ENCODE measurements at regions not wholly inside any gene's neighbourhood (a gene's known extent, or its start where the extent isn't known, plus 50 kb on each side); places are given as distances from the start of the nearest gene placed in this dataset.
"Not testable (repeated sequence)": the region's sequence is repeated elsewhere in the genome, so short reads cannot be mapped to it uniquely, and the experiment has no call there.

GRCh38 chr20:55079917-55080316, 604.5 kb downstream of the DOK5 start:
- Mint-ChIP-seq H3K4me3 (ENCODE audit: unreplicated experiment) (no peak overlapping the region), H3K27ac (ENCODE audit: unreplicated experiment) (no peak overlapping the region), H3K9me3 (ENCODE audit: unreplicated experiment) (peaks cover 2% of the 10 kb centered on the region), H3K27me3 (ENCODE audit: unreplicated experiment) (no peaks in the 10 kb centered on the region), H3K4me1 (ENCODE audit: low read depth, unreplicated experiment) (no peaks in the 10 kb centered on the region), H3K36me3 (ENCODE audit: unreplicated experiment) (no peaks in the 10 kb centered on the region)
- TF ChIP-seq CTCF (IDR thresholded peaks at IDR 0.05; ENCODE audit: partially characterized antibody, unreplicated experiment), result no peak
- DNase-seq, result no peak

- H3K9me3 Mint-ChIP-seq (ENCODE audit: unreplicated experiment), result not testable (repeated sequence)
Observed at GRCh38 chr20:55074266-55074840, 599.0 kb downstream of the DOK5 start.

GRCh38 chr20:55070001-55070400, 594.6 kb downstream of the DOK5 start:
- Mint-ChIP-seq H3K9me3 (ENCODE audit: unreplicated experiment) (peaks cover 9% of the 10 kb centered on the region), H3K4me3 (ENCODE audit: unreplicated experiment) (no peak overlapping the region), H3K36me3 (ENCODE audit: unreplicated experiment) (peaks cover 6% of the 10 kb centered on the region), H3K27me3 (ENCODE audit: unreplicated experiment) (peaks cover 2% of the 10 kb centered on the region), H3K27ac (ENCODE audit: unreplicated experiment) (no peak overlapping the region), H3K4me1 (ENCODE audit: low read depth, unreplicated experiment) (no peaks in the 10 kb centered on the region)
- no peak for TF ChIP-seq CTCF (IDR thresholded peaks at IDR 0.05; ENCODE audit: partially characterized antibody, unreplicated experiment)
- DNase-seq, result no peak

More at GRCh38 chr20:55074266-55074840, 599.0 kb downstream of the DOK5 start:
- not testable (repeated sequence) for H3K4me3 Mint-ChIP-seq (ENCODE audit: unreplicated experiment); H3K27me3 Mint-ChIP-seq (ENCODE audit: unreplicated experiment); DNase-seq; H3K27ac Mint-ChIP-seq (ENCODE audit: unreplicated experiment); H3K4me1 Mint-ChIP-seq (ENCODE audit: low read depth, unreplicated experiment); H3K36me3 Mint-ChIP-seq (ENCODE audit: unreplicated experiment)

GRCh38 chr20:55067158-55067825, 591.9 kb downstream of the DOK5 start:
- H3K27me3 Mint-ChIP-seq (ENCODE audit: unreplicated experiment), result peaks cover 2% of the 10 kb centered on the region
- H3K4me1 Mint-ChIP-seq (ENCODE audit: low read depth, unreplicated experiment), result no peaks in the 10 kb centered on the region
- TF ChIP-seq CTCF (IDR thresholded peaks at IDR 0.05; ENCODE audit: partially characterized antibody, unreplicated experiment), result no peak
- no peak for DNase-seq
- peaks cover 12% of the 10 kb centered on the region for H3K36me3 Mint-ChIP-seq (ENCODE audit: unreplicated experiment)
- no peak overlapping the region for H3K27ac Mint-ChIP-seq (ENCODE audit: unreplicated experiment)
- peaks cover 10% of the 10 kb centered on the region for H3K9me3 Mint-ChIP-seq (ENCODE audit: unreplicated experiment)
- no peak overlapping the region for H3K4me3 Mint-ChIP-seq (ENCODE audit: unreplicated experiment)

- Mint-ChIP-seq H3K27me3 (ENCODE audit: unreplicated experiment) (no peaks in the 10 kb centered on the region), H3K4me3 (ENCODE audit: unreplicated experiment) (no peak overlapping the region), H3K4me1 (ENCODE audit: low read depth, unreplicated experiment) (no peaks in the 10 kb centered on the region), H3K36me3 (ENCODE audit: unreplicated experiment) (no peaks in the 10 kb centered on the region), H3K27ac (ENCODE audit: unreplicated experiment) (no peak overlapping the region), H3K9me3 (ENCODE audit: unreplicated experiment) (peaks cover 10% of the 10 kb centered on the region)
- TF ChIP-seq CTCF (IDR thresholded peaks at IDR 0.05; ENCODE audit: partially characterized antibody, unreplicated experiment), result no peak
- DNase-seq, result no peak
Observed at GRCh38 chr20:55058938-55059337, 583.5 kb downstream of the DOK5 start.

All from glutamatergic neuron (in vitro differentiated cells).